ENCODE measurements at regions not wholly inside any gene's neighbourhood (a gene's known extent, or its start where the extent isn't known, plus 50 kb on each side); places are given as distances from the start of the nearest gene placed in this dataset.

- no peak overlapping the region for H4K91ac ChIP-seq (ENCODE audit: insufficient read length, low read depth, low read length)
- H3K79me1 ChIP-seq (ENCODE audit: insufficient read depth, low read depth, low read length, poor library complexity, severe bottlenecking), result no peaks in the 10 kb centered on the region
- no peak overlapping the region for H3K4me3 Mint-ChIP-seq
- no peaks in the 10 kb centered on the region for H3K23me2 ChIP-seq (ENCODE audit: insufficient read length, low read depth, low read length, poor library complexity, severe bottlenecking)
- no peak overlapping the region for H2BK12ac ChIP-seq (ENCODE audit: insufficient read length, low read depth, low read length)
- no CpG with 5 or more reads among the region's 6 CpGs for WGBS (ENCODE audit: extremely low coverage, insufficient read length, low lambda C conversion rate)
- H4K20me1 ChIP-seq (ENCODE audit: control insufficient read depth, insufficient read depth, insufficient read length), result no peaks in the 10 kb centered on the region
- H3K9ac ChIP-seq (ENCODE audit: extremely low read depth, insufficient read length, low read length), result no peak overlapping the region
- DNase-seq, result no peak
- no peak overlapping the region for H2BK15ac ChIP-seq (ENCODE audit: low read depth, low read length)
- H3K27ac ChIP-seq (ENCODE audit: insufficient read length, low read depth, low read length), result no peak overlapping the region
- TF ChIP-seq CTCF (conservative IDR thresholded peaks at IDR 0.05), result no peak
- H2AK5ac ChIP-seq (ENCODE audit: insufficient read length, low read length), result no peak overlapping the region
- H2BK120ac ChIP-seq (ENCODE audit: low read depth, low read length, poor library complexity, severe bottlenecking), result no peak overlapping the region
- no peak overlapping the region for H4K5ac ChIP-seq (ENCODE audit: insufficient read length, low read depth, low read length)
- H3K4me1 Mint-ChIP-seq, result no peaks in the 10 kb centered on the region
- no peak overlapping the region for H2BK20ac ChIP-seq (ENCODE audit: low read depth, low read length, poor library complexity, severe bottlenecking)
- no peak overlapping the region for H2BK5ac ChIP-seq (ENCODE audit: insufficient read length, low read length)
- no peak overlapping the region for H3K14ac ChIP-seq (ENCODE audit: insufficient read depth, low read length)
- H3K27me3 Mint-ChIP-seq (ENCODE audit: low read depth), result no peaks in the 10 kb centered on the region; the same call in 1 of the 2 replicates
- H3K36me3 Mint-ChIP-seq (ENCODE audit: insufficient read depth in 1 of 3, low read depth in 3 of 3), result no peaks in the 10 kb centered on the region
- H3K18ac ChIP-seq (ENCODE audit: insufficient read length, low read depth, low read length), result no peak overlapping the region
- H3K4me1 ChIP-seq (ENCODE audit: insufficient read depth, low read length), result no peaks in the 10 kb centered on the region
- H3K9me3 Mint-ChIP-seq, result no peaks in the 10 kb centered on the region
- no peak overlapping the region for H3K27ac Mint-ChIP-seq
- H3K27me3 ChIP-seq (ENCODE audit: insufficient read depth, low read length), result no peaks in the 10 kb centered on the region
- H4K8ac ChIP-seq (replicated peaks; ENCODE audit: insufficient read length, low read depth, low read length), result no peak overlapping the region
- H3T11ph ChIP-seq (ENCODE audit: low read length), result no peak overlapping the region
- H3K4me2 ChIP-seq (ENCODE audit: insufficient read depth, insufficient read length, low read length), result no peak overlapping the region
- no peak overlapping the region for H2AFZ ChIP-seq (ENCODE audit: low read length)
- H3K4ac ChIP-seq (ENCODE audit: low read depth, low read length), result no peak overlapping the region
- no peaks in the 10 kb centered on the region for H3K9me3 ChIP-seq (ENCODE audit: control insufficient read depth, low read depth, low read length)
- no peak overlapping the region for H3K23ac ChIP-seq (ENCODE audit: insufficient read length, low read depth, low read length)
- no peak overlapping the region for H3K56ac ChIP-seq (ENCODE audit: insufficient read length, low read depth, low read length)
- H3K79me2 ChIP-seq (ENCODE audit: insufficient read depth, low read length), result no peaks in the 10 kb centered on the region
These were observed 472.6 kb upstream of the CDIN1 start for GRCh38 chr15:36106640-36107335.

Data from H9 (cell line).